IPS-20b (cell line): ENCODE measurements at regions not wholly inside any gene's neighbourhood (a gene's known extent, or its start where the extent isn't known, plus 50 kb on each side); places are given as distances from the start of the nearest gene placed in this dataset.
"Not testable (repeated sequence)": the region's sequence is repeated elsewhere in the genome, so short reads cannot be mapped to it uniquely, and the experiment has no call there.

Experiments used
- H3K27ac ChIP-seq: one replicate; pipeline ENCODE4 v1.5.1; 2013; ENCODE audit warnings: low read length
- H3K27me3 ChIP-seq: 2 replicates; pipeline ENCODE4 v1.6.1; 2013; ENCODE audit warnings: mild to moderate bottlenecking, low read length, inconsistent platforms; ENCODE audit not compliant: insufficient read depth
- H3K36me3 ChIP-seq: 2 replicates; pipeline ENCODE4 v1.6.1; 2013; ENCODE audit warnings: low read depth, mild to moderate bottlenecking, inconsistent platforms, low read length, moderate library complexity; ENCODE audit not compliant: insufficient read depth
- H3K4me1 ChIP-seq: 2 replicates; pipeline ENCODE4 v1.6.1; 2013; ENCODE audit warnings: mild to moderate bottlenecking, control low read depth, inconsistent platforms, low read length, moderate library complexity; ENCODE audit not compliant: insufficient read depth
- H3K4me3 ChIP-seq: 2 replicates; pipeline ENCODE4 v1.5.1; 2013; ENCODE audit warnings: mild to moderate bottlenecking, low read length, inconsistent platforms
- H3K9ac ChIP-seq: 2 replicates; pipeline ENCODE4 v1.6.1; 2013; ENCODE audit warnings: low read depth, mild to moderate bottlenecking, inconsistent platforms, low read length, moderate library complexity
- H3K9me3 ChIP-seq: 2 replicates; pipeline ENCODE4 v1.6.1; 2013; ENCODE audit warnings: mild to moderate bottlenecking, low read depth, low read length, inconsistent platforms; ENCODE audit not compliant: insufficient read depth

GRCh38 chr14:28301179-28301578 is 465.4 kb upstream of the FOXG1 start:
- H3K9me3 ChIP-seq = no peaks in the 10 kb centered on the region
- H3K4me3 ChIP-seq = no peak overlapping the region
- H3K4me1 ChIP-seq = peaks cover 8% of the 10 kb centered on the region; the same call in 1 of the 2 replicates
- no peaks in the 10 kb centered on the region for H3K27me3 ChIP-seq
- no peak overlapping the region for H3K9ac ChIP-seq
- H3K27ac ChIP-seq = no peak overlapping the region
- no peaks in the 10 kb centered on the region for H3K36me3 ChIP-seq

GRCh38 chr14:28303248-28303647 is 463.3 kb upstream of the FOXG1 start:
- H3K27ac ChIP-seq = no peak overlapping the region
- H3K9me3 ChIP-seq = no peaks in the 10 kb centered on the region
- peaks cover 9% of the 10 kb centered on the region; the same call in 1 of the 2 replicates for H3K4me1 ChIP-seq
- no peak overlapping the region for H3K4me3 ChIP-seq
- H3K27me3 ChIP-seq = no peaks in the 10 kb centered on the region
- H3K36me3 ChIP-seq = no peaks in the 10 kb centered on the region
- no peak overlapping the region for H3K9ac ChIP-seq

- no peaks in the 10 kb centered on the region for H3K9me3 ChIP-seq
- H3K4me1 ChIP-seq = peaks cover 12% of the 10 kb centered on the region
- H3K9ac ChIP-seq = no peak overlapping the region
- no peak overlapping the region for H3K4me3 ChIP-seq
- H3K27ac ChIP-seq = no peak overlapping the region
- H3K36me3 ChIP-seq = no peaks in the 10 kb centered on the region
- H3K27me3 ChIP-seq = no peaks in the 10 kb centered on the region
Measured at GRCh38 chr14:28305938-28306337, 460.6 kb upstream of the FOXG1 start.

- Histone ChIP-seq H3K4me3 (no peak overlapping the region), H3K4me1 (peaks cover 12% of the 10 kb centered on the region), H3K9me3 (no peaks in the 10 kb centered on the region), H3K9ac (no peak overlapping the region), H3K27ac (no peak overlapping the region), H3K36me3 (no peaks in the 10 kb centered on the region), H3K27me3 (no peaks in the 10 kb centered on the region)
Measured at GRCh38 chr14:28307506-28307905, 459.1 kb upstream of the FOXG1 start.

GRCh38 chr14:28308734-28309133 is 457.9 kb upstream of the FOXG1 start:
- Histone ChIP-seq H3K9me3 (no peaks in the 10 kb centered on the region), H3K27me3 (no peaks in the 10 kb centered on the region), H3K4me3 (no peak overlapping the region), H3K27ac (no peak overlapping the region), H3K36me3 (no peaks in the 10 kb centered on the region), H3K9ac (no peak overlapping the region), H3K4me1 (peaks cover 12% of the 10 kb centered on the region)

GRCh38 chr14:28317890-28318675 is 448.5 kb upstream of the FOXG1 start:
- not testable (repeated sequence) for H3K4me3 ChIP-seq, H3K4me1 ChIP-seq, H3K27me3 ChIP-seq, H3K36me3 ChIP-seq, H3K9me3 ChIP-seq, H3K9ac ChIP-seq, H3K27ac ChIP-seq

GRCh38 chr14:28321475-28322244 is 444.9 kb upstream of the FOXG1 start:
- Histone ChIP-seq H3K9ac (no peak overlapping the region), H3K4me3 (no peak overlapping the region), H3K36me3 (no peaks in the 10 kb centered on the region), H3K9me3 (no peaks in the 10 kb centered on the region), H3K4me1 (no peaks in the 10 kb centered on the region), H3K27ac (no peak overlapping the region), H3K27me3 (no peaks in the 10 kb centered on the region)

- H3K9me3 ChIP-seq = no peaks in the 10 kb centered on the region
- no peak overlapping the region for H3K9ac ChIP-seq
- no peak overlapping the region for H3K4me3 ChIP-seq
- no peak overlapping the region for H3K27ac ChIP-seq
- H3K36me3 ChIP-seq = no peaks in the 10 kb centered on the region
- H3K27me3 ChIP-seq = no peaks in the 10 kb centered on the region
- H3K4me1 ChIP-seq = no peaks in the 10 kb centered on the region
Measured at GRCh38 chr14:28323366-28323765, 443.2 kb upstream of the FOXG1 start.

GRCh38 chr14:28323951-28324741 is 442.4 kb upstream of the FOXG1 start:
- H3K27ac ChIP-seq = no peak overlapping the region
- no peaks in the 10 kb centered on the region for H3K36me3 ChIP-seq
- H3K9me3 ChIP-seq = no peaks in the 10 kb centered on the region
- no peak overlapping the region for H3K9ac ChIP-seq
- no peaks in the 10 kb centered on the region for H3K27me3 ChIP-seq
- no peak overlapping the region for H3K4me3 ChIP-seq
- no peaks in the 10 kb centered on the region for H3K4me1 ChIP-seq

GRCh38 chr14:28340816-28341215 is 425.8 kb upstream of the FOXG1 start:
- Histone ChIP-seq H3K4me3 (no peak overlapping the region), H3K27ac (no peak overlapping the region), H3K9me3 (no peaks in the 10 kb centered on the region), H3K9ac (no peak overlapping the region), H3K4me1 (no peaks in the 10 kb centered on the region), H3K27me3 (no peaks in the 10 kb centered on the region), H3K36me3 (no peaks in the 10 kb centered on the region)

- Histone ChIP-seq H3K4me1 (no peaks in the 10 kb centered on the region), H3K36me3 (no peaks in the 10 kb centered on the region), H3K27me3 (no peaks in the 10 kb centered on the region), H3K4me3 (no peak overlapping the region), H3K27ac (no peak overlapping the region), H3K9me3 (no peaks in the 10 kb centered on the region), H3K9ac (no peak overlapping the region)
Measured at GRCh38 chr14:28344381-28344780, 422.2 kb upstream of the FOXG1 start.
